ENCODE measurements at regions not wholly inside any gene's neighbourhood (a gene's known extent, or its start where the extent isn't known, plus 50 kb on each side); places are given as distances from the start of the nearest gene placed in this dataset.
A peak's percentile ranks its signal among the peaks of the same experiment; 100 is the strongest.
"Not testable (repeated sequence)": the region's sequence is repeated elsewhere in the genome, so short reads cannot be mapped to it uniquely, and the experiment has no call there.

DNA sequence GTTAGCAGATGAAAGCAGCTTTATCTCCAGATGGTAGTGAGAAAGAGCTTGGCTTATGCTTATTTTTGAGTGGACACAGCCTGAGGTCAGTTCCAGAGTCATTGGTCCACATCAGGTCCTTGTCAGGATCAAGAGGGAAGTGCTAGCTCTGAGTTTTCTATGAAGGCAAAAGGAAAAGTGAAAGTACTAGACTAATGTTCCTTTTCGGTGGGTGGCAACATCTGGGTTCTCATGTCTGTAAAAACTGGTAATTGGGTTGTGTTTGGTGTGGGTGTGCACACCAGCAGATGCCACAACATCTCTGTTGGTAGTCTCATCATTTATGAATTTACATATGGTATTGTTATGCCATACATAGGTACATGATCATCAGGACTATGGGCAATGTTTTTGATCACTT lies 210.5 kb downstream of the PWWP3B start:
- no peak for DNase-seq

DNA sequence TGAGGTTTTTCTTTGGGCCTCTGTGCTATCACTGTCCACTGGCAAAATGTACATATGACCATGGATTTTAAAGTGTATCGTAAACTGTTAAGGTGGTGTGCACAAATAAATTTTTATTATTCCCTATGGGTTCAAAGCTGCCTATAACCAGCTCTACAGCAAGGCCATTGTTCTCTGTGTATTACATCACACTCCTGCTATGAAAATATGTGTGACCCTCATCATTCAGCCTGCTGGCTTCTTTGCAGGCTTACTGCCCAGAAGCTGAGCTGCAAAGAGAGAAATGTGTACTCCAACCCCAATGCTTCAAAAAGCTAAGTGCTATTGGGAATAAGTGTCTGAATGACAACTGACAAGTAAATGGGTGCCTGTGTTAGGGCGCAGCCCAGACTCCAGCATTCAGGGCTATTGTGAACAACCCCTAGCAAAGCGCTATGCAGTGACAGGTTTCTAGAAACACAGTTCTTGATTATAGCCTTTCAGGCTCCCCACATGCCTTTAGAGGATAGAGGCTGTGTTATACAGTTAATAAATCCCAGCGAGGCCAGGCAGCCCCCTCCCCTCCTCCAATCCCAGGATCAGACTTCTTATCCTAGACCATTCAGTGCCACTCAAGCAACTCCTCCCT lies 220.4 kb upstream of the RADX start:
- no peak for DNase-seq

DNA sequence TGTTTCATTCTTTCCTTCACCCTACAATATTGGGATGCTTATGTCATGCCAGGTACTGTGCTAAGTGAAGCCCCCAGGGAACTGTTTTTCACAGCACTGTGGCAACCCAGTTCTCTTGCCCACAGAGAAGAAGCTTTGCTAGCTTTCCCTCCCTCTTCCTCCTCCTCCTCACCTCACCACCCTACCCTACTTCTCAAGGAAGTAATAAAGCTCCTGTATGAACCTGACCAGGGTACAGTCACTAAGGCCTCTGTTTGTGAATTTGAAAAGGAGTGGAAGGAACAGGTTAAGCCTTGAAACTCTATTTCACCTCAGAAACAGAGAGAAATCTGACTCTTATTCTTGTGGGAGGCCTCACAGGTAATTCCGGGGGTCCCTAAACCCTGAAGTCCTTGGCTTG lies 219.4 kb upstream of the RADX start:
- DNase-seq = no peak

DNA sequence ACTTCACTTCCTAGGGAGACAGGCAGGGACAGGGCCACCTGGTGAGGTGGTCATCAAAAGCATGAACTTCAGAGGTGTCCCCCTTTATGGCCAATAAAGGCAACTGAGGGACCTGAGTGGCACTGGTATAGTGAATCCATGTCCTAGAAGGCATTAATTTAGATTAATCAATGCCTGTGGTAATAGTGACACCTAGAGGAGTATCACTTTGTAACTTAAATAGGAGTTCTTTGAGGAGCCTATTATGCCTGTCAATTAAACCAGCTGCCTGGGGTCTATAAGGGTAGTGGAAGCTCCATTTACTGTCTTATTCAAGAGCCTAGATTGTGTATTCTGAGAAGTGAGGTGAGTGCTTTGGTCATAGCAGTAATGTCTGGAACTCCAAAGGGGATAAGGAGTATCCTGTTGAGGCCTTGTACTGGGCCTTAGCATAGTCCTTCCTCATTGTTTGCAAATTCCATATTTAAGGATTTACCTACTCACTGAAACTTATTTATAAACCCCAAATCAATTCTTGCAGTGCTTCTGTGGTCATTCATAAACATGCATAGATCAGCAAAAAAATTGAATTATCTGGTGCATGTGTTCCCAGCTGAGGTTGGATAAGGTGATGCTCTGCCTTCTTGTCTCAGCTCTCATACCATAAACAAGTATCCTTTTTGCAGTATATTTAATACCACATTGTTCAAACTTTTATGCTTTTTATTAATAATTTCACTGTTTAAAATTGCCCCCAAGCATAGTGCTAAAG lies 213.8 kb upstream of the RADX start:
- DNase-seq = peak; percentile 1

DNA sequence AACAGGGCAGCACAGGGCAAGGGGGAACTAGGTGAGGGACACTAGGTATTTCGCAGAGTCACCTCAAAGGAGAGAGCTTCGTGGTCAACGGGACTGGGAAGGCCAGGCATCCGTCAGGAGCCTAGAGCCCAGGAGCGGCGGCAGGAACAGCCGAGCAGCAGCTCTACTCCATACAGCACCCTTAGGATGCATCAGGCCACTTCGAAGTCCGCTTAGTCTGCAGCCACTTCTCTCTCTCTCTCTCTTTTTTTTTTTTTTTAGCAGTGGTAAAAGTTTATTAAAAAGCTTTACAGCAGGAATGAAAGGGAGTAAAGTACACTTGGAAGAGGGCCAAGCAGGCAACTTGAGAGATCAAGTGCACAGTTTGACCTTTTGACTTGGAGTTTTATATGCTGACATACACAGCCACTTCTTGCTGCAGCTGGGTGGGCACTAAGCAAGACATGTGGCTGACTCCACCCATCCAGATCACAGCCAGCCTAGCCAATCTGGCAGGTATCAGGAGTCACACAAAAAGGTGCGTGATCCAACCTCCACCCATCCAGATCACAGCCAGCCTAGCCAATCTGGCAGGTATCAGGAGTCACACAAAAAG lies 209.7 kb upstream of the RADX start:
- no peak for DNase-seq

DNA sequence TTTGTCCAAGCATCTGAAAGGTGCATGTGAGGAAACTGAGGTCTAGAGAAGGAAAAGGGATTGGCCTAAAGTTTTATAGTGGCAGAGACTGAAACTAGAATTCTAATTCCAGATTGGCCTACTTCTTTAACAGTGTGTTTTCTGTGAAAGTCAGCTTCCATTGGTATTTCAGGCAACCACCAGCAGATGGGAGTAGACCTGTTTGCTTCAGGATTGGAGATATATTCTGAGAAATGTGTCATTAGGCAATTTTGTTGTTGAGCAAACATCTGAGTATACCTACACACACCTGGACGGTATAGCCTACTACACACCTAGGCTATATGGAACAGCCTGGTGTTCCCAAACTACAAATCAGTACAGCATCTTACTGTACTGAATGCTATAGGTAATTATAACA lies 207.3 kb upstream of the RADX start:
- no peak for DNase-seq

DNA sequence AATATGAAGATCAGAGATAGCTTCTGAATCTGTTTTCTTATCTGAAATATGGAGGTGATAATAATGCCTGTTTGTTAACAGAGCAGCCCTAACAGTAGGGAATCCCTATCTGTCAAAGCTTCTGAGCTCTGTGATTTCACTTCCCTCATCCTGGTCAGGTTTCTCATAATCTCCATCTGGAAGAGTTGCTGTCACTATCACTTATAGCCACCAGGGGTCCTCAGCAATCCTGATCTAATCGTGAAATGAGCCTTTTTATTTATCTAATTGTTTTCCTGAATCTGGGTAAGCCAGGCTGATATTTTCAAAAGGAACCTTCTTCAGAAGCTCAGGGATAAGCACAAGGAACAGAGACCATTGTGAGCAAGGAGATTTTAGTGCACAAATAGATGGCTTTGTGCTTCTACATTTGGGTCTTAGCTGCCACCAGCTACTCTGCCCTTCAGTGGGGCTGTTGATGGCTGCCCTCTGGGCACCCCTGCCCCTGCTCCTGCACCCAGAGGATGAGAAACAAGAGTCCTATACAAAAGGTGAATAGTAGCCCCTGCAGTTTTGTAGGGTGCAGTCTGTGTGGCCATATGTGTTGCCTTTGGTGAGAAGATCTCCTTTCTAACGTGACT lies 196.4 kb upstream of the RADX start:
- DNase-seq = peak; percentile 11

DNA sequence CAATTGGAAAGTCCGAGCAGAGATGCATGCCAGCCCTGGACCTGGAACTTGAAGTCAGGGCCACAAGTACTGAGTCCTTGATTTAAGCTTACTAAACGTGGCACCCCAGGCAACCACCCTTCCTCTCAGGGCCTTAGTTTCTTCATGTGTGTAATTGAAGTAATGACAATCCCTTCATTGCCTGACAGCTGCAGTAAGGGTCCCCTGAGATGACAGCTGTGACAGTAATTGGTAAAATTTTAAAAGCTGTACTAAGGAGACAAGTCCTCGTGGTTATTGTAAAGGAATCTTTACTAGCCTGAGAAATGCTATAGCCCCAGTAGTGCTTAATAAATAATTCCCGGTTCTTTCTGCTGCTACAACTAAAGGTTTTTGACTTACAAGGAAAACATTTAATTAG lies 175.1 kb upstream of the RADX start:
- DNase-seq = no peak

DNA sequence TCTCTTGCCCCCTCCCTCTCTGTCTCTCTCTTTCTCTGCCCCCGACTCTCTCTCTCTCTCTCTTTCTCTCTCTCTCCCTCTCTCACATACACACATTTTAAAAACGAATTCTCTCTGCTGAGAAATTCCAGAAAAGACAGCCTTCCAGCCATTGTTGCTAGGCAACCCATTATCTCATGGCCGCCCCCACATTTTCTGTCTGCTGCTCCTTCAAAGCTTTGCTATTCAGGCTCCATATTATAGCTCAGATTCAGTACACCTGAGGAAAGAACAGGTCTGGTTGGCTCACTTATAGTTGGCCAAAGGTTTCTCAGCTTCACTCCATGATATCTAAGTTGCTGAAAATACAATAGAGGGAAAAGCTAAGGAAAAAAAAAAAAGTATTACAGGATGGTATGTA lies 174.4 kb upstream of the RADX start:
- no peak for DNase-seq

DNA sequence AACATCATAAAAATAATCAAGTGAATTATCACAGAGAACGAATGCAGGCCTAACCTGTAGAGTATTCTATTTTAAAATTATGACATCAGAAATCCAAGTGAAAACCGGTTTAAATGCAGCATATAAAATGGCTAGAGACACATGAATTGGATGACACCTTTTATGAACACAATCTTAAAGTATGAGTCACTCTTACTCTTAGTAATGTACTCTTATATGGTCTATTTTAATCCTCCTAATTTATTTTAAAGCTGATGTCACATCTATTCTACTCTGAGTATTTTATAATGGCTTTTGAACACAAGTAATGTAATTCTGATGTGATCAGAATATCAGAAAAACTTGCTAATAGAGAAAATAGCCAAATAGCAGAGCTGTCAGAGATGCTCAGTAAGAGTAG lies 161.4 kb upstream of the RADX start:
- DNase-seq = no peak

DNA sequence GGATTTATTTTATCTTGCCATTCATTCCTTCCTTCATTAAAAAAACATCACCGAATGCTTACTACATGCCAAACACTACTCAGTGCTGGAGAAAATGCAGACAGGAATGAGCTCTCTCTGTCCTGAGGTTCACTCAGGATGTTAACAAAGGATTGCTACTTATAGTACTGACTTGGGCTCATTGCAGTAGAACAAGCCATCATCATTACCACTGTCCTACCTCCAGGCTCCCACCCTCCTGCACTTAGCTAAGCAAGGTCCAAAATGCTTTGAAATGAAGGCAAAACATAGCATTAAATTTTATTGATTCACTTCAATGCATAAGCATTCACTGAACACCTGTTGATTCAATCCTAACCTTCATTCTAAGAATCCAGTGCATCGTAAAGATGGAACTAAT lies 159.8 kb upstream of the RADX start:
- DNase-seq = no peak

DNA sequence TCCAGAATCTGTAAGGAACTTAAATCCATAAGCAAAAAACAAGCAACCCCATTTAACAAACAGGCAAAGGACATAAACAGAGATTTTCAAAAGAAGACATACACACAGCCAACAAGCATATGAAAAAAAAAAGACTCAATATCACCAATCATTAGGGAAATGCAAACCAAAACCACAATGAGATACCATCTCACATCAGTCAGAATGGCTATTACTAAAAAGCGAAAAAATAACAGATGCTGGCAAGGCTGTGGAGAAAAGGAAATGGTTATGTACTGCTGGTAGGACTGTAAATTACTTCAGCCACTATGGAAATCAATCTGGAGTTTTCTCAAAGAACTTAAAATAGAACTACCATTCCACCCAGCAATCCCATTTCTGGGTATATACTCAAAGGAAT lies 156.8 kb upstream of the RADX start:
- no peak for DNase-seq

DNA sequence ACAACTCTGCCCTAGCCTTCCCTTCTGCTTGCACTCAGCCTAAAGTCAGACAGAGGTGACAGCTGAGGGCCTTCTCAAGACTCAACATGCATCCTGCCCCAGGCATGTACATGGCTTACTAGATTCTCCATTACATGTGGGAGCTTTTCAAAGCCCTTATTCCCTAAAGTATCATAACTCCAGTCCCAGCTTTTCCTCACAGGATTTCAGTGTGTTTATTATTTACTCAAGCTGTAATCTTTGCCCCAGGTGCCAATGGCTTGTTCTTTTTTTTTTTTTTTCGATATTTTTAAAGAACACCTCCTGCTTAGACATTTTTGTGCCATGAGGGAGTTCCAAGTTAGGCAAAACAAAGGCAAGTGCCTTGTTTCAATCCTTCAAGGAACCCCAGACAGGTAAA lies 154.0 kb upstream of the RADX start:
- DNase-seq = no peak

DNA sequence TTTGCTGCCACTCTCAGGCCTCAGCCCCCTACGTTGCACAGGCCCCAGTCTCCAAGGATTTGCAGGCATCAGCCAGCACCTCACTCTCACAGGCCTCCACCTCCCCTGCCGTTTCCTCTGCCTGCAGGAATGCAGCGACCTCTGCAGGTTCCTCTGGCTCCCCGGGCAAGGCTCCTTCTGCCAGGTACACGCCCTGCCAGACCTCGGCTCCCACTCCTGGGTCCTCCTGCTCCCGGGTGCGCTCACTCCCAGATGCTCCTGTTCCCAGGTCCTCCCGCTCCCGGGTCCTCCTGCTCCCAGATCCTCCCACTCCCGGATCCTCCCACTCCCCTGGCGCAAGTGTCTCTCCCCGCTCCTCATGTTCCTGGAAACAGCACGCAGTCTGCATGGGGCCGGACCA lies 144.4 kb upstream of the RADX start:
- no peak for DNase-seq

DNA sequence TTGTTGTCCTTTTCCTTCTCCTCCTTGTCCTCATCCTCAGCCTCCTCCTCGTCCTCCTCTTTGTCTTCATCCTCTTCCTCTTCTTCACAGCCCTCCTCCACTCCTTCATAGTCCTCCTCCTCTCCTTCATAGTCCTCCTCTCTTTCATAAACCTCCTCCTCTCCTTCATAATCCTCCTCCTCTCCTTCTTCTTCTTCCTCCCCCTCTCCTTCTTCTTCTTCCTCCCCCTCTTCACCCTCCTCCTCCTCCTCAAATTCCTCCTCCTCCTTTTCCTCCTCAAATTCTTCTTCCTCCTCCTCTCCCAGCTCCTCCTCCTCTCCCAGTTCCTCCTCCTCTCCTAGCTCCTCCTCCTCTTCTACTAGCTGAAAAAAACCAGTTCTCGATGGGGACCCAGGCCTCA lies 143.8 kb upstream of the RADX start:
- no peak for DNase-seq

DNA sequence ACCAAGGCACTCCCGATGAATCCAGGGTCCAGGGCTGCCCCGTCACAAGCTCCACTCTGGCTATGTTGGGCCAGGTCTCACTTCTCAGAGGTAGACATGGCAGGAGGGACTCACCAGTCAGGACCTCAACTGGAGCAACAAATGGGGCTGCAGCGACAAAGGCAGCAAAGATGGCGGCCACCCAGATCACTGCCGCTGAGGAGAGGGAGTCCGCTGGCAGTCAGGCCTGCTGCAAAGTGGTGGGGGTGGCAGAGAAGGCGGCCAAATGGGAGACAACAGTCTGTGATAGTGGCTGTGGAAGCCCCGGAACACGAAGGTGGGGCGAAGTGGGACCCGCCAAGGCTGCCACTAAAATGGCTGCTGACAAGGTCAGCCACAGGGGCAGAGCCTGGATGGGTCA lies 143.3 kb upstream of the RADX start:
- no peak for DNase-seq

DNA sequence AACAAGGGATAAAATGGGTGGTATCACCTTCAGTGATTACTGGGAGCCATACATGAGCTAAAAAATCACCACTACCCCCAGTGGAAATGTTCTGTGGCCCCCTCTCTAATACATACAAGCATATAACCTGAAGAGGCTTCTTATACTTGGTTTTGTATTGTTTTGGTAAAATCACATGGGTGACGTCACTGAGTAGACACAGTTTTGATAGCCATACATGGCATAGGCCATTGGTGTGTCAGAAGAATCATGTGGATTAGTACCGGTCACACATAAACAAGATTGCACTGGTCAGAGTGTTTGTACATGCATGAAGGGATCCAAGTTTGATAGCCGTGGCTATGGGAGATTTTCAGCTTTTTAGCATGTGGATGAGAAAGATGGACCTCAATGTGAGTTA lies 131.9 kb upstream of the RADX start:
- no peak for DNase-seq

DNA sequence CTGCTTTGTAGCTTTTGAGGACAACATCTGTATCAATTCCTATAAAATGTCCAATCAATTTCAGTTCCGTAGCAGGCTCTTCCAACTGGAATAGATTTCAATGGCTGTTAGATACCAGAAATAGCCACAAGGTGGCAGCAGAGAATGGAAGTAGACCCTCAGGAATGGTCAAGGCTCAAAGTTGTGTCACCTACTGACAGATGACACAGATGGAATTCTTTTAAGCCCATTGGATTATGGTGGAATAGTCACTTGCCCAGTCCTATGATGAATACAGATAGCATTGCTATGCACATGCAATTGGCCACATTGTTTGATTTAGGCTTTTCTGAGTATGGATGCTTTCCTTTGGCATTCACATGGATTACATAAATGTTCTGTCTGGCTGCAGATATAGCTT lies 130.4 kb upstream of the RADX start:
- DNase-seq = peak; percentile 33

DNA sequence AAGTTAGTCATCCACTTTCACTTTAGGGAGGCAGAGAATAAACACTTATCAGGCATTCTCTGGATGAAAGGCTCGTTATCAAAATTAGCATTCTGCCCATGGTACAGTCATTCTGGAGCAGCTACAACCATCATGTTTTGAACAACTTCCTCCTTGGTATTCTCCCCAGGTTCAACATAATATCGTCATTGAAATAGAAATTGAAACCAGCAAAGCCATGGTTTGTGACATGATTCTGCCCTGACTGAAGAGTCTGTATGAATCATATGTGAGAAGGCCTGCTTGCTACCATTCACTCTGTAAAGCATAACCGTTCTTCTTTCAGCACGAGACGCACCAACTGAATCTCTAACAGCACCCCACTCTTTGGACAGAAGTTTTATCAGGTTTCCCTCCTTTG lies 127.5 kb upstream of the RADX start:
- no peak for DNase-seq

DNA sequence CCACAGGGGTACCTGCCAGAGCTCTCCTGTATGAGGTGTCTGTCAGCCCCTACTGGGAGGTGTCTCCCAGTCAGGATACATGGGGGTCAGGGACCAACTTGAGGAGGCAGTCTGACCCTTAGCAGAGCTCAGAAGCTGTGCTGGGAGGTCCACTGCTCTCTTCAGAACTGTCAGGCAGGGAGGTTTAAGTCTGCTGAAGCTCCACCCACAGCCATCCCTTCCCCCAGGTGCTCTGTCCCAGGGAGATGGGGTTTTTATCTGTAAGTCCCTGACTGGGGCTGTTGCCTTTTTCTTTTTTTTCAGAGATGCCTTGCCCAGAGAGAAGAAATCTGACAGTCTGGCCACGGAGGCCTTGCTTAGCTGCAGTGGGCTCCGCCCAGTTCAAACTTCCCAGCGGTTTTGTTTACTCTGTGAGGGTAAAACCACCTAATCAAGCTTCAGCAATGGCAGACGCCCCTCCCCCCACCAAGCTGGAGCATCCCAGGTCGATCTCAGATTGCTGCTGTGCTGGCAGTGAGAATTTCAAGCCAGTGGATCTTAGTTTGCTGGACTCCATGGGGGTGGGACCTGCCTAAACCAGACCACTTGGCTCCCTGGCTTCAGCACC lies 118.5 kb upstream of the RADX start:
- DNase-seq = not testable (repeated sequence)

DNA sequence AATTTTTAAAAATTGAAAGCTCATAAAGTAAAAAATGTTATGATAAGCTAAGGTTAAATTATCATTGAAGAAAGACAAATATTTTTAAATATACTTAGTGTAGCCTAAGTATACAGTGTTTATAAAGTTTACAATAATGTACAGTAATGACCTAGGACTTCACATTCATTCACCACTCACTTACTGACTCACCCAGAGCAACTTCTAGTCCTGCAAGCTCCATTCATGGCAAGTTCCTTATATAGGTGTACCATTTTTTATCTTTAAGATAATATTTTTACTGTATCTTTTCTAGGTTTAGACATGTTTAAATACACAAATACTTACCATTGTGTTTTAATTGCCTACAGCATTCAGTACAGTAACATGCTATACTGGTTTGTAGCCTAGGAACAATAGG lies 112.3 kb upstream of the RADX start:
- no peak for DNase-seq

DNA sequence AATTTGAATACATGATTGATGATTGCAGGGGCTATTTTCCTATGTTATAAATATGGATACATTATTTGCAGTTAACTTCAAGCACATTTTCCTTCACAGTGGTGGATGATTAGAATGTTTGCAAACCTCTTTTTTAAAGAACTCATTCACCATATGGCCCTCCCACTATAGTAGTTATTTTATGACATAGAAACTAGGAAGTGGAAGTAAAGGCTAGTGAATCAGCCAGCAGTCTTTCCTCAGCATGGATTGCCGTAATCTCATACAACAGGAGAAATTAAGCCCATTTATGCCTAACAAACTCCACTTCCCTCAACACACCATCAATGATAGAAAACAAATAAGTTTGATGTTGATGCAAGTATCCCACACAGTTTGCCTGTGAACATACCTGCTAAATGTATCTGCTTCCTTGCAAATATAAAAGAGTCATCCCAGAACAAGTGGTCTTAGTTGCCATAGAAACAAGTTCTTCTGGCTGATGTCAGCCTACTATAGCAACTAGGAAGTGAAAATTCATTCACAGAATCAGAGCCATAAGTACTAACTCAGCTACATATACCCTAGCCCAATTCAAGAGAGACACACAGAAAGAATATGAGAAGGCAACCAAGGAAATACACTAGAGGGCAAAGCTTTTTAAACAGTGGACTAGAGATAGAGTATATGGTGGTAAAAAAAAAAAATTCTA lies 100.9 kb upstream of the RADX start:
- no peak for DNase-seq

Measured in HCEC 1CT (cell line).